T-cell (primary cell): ENCODE measurements at regions not wholly inside any gene's neighbourhood (a gene's known extent, or its start where the extent isn't known, plus 50 kb on each side); places are given as distances from the start of the nearest gene placed in this dataset.

ENCODE experiments used
- ATAC-seq, 4 experiments: fragments of 200-7000 bp in 3 of 4; fragments of 150-1000 bp in 1 of 4; cut with Tn5 transposase; replicated peaks in 1 of 4; 1 replicate in 3 of 4; 2 replicates in 1 of 4; pipeline ENCODE4 v1.10.0; 2021; ENCODE audit warnings: moderate library complexity in 3 of 4, mild to moderate bottlenecking in 2 of 4, moderate number of reproducible peaks in 1 of 4
- CTCF ChIA-PET, 2 donors: fragments of 300-600 bp; sonication (Branson Sonifier 250); formaldehyde crosslinking; loops; one replicate each; lab custom pipeline; 2022; ENCODE audit warnings: antibody characterized with exemption in 2 of 2; lab: Charles Lee
- POLR2A ChIA-PET, 2 donors: fragments of 300-600 bp; sonication (Branson Sonifier 250); formaldehyde crosslinking; loops; one replicate each; lab custom pipeline; 2022; ENCODE audit warnings: antibody characterized with exemption in 2 of 2; lab: Charles Lee
- DNase-seq, 35 experiments: peaks; one replicate each; pipeline versions ENCODE4 v3.0.0 to v3.0.0-alpha.2; 2013 to 2023
- H3K27ac ChIP-seq: one replicate; pipeline ENCODE4 v1.5.1; 2013; ENCODE audit warnings: low read length
- H3K27me3 ChIP-seq, 2 experiments: replicated peaks in 1 of 2; 1 replicate in 1 of 2; 2 replicates in 1 of 2; pipeline versions ENCODE4 v1.6.1 to v1.7.0; 2013; ENCODE audit warnings: low read length in 1 of 2, mixed read lengths in 1 of 2; ENCODE audit not compliant: control insufficient read depth in 2 of 2, insufficient read depth in 2 of 2; ENCODE audit errors: extremely low read depth in 1 of 2
- H3K36me3 ChIP-seq, 2 donors: 1 replicate in 1 of 2; 2 replicates in 1 of 2; pipeline versions ENCODE4 v1.6.1 to v1.7.0; 2013; ENCODE audit warnings: low read length in 1 of 2; ENCODE audit not compliant: control insufficient read depth in 2 of 2, insufficient read depth in 1 of 2; ENCODE audit errors: extremely low read depth in 1 of 2
- H3K4me1 ChIP-seq, 2 experiments: 1 replicate in 1 of 2; 2 replicates in 1 of 2; pipeline versions ENCODE4 v1.6.1 to v1.7.0; 2013; ENCODE audit warnings: low read length in 2 of 2, mixed read lengths in 1 of 2; ENCODE audit not compliant: insufficient read depth in 2 of 2, control insufficient read depth in 1 of 2; ENCODE audit errors: extremely low read depth in 1 of 2
- H3K4me3 ChIP-seq, 2 donors: 1 replicate in 1 of 2; 2 replicates in 1 of 2; pipeline versions ENCODE4 v1.5.1 to v1.7.0; 2013; ENCODE audit warnings: mild to moderate bottlenecking in 2 of 2, low read length in 1 of 2, moderate library complexity in 1 of 2; ENCODE audit not compliant: control insufficient read depth in 1 of 2; ENCODE audit errors: extremely low read depth in 1 of 2
- H3K9me3 ChIP-seq: 2 replicates; pipeline ENCODE4 v1.7.0; 2013
- H3K27ac Mint-ChIP-seq, 2 donors: one replicate each; pipeline ENCODE4 v1.8.0; 2020 to 2021; ENCODE audit warnings: mild to moderate bottlenecking in 2 of 2, mixed read lengths in 2 of 2
- H3K27me3 Mint-ChIP-seq, 2 donors: one replicate each; pipeline ENCODE4 v1.8.0; 2021 to 2022; ENCODE audit warnings: mixed read lengths in 2 of 2
- H3K36me3 Mint-ChIP-seq: one replicate; pipeline ENCODE4 v1.8.0; 2021; ENCODE audit warnings: mixed read lengths
- H3K4me1 Mint-ChIP-seq, 3 donors: one replicate each; pipeline ENCODE4 v1.8.0; 2020 to 2022; ENCODE audit warnings: mixed read lengths in 3 of 3, mild to moderate bottlenecking in 1 of 3
- H3K4me3 Mint-ChIP-seq, 3 donors: one replicate each; pipeline ENCODE4 v1.8.0; 2020 to 2022; ENCODE audit warnings: mild to moderate bottlenecking in 3 of 3, mixed read lengths in 3 of 3, moderate library complexity in 3 of 3
- H3K9me3 Mint-ChIP-seq, 3 donors: one replicate each; pipeline ENCODE4 v1.8.0; 2020 to 2022; ENCODE audit warnings: mixed read lengths in 3 of 3
- WGBS: methylation state at CpG from one replicate; pipeline ENCODE4 v1.1.5; 2013; ENCODE audit warnings: missing lambda C conversion rate; ENCODE audit not compliant: insufficient coverage; 5-methylcytosine and 5-hydroxymethylcytosine counted together

DNA sequence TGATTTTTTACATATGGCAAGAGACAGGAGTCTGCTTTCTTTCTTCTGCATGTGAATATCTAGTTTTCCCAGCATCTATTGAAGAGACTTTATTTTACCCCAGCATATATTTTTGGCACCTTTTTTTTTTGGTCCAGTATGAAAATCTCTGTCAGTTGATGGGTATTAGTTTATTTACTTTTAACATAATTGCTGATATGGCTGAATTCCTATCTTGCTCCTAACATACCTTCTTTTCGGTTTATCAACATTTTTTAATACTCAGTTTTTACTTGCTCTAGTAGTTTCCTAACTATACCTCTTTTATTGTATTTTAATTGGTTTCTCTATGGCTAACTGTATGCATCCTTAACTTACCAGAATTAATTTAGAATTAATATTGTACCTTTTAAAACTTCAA, 77.5 kb upstream of the PDE7B start:
- no peaks in the 10 kb centered on the region for H3K9me3 ChIP-seq
- H3K27ac ChIP-seq = no peak overlapping the region
- no peak for ATAC-seq
- H3K4me1 Mint-ChIP-seq = no peaks in the 10 kb centered on the region
- H3K4me1 ChIP-seq = no peaks in the 10 kb centered on the region
- no peaks in the 10 kb centered on the region for H3K27me3 ChIP-seq
- no peak overlapping the region for H3K27ac Mint-ChIP-seq
- CTCF ChIA-PET = no interaction called here
- H3K36me3 Mint-ChIP-seq = no peaks in the 10 kb centered on the region
- H3K4me3 ChIP-seq = no peak overlapping the region
- H3K27me3 Mint-ChIP-seq = peaks cover 0 to 3% of the 10 kb centered on the region in 2 donors
- POLR2A ChIA-PET = interaction anchor here in 1 of 2 donors (0.7 kb wide), 1 partner anchor 109 kb away, joined by 3 read pairs; no protein-coding TSS in a partner anchor
- no CpG with 5 or more reads among the region's 1 CpG for WGBS
- no peak overlapping the region for H3K4me3 Mint-ChIP-seq
- DNase-seq = no peak
- no peaks in the 10 kb centered on the region for H3K36me3 ChIP-seq
- no peaks in the 10 kb centered on the region for H3K9me3 Mint-ChIP-seq

DNA sequence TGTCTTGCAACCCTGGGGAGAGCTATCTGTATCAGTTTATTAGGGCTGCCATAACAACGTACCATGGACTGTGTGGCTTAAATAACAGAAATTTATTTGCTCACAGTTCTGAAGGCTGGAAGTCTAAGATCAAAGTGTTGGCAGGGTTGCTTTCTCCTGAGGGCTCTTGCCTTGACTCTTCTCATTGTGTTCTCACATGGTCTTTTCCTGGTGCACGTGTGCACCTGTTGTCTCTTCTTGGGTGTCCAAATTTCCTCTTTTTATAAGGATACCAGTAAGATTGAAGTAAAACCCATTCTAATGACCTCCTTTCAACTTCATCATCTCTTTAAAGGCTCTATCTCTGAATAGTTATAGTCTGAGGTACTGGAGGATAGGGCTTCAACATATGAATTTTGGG, 72.3 kb upstream of the PDE7B start:
- peaks cover 2% of the 10 kb centered on the region for H3K36me3 Mint-ChIP-seq
- no peak for DNase-seq
- no peak overlapping the region for H3K27ac Mint-ChIP-seq
- no peaks in the 10 kb centered on the region for H3K9me3 Mint-ChIP-seq
- no peak overlapping the region for H3K27ac ChIP-seq
- CTCF ChIA-PET = no interaction called here
- H3K9me3 ChIP-seq = no peaks in the 10 kb centered on the region
- H3K36me3 ChIP-seq = no peaks in the 10 kb centered on the region
- no CpG with 5 or more reads among the region's 2 CpGs for WGBS
- no peaks in the 10 kb centered on the region for H3K4me1 ChIP-seq
- no peaks in the 10 kb centered on the region for H3K4me1 Mint-ChIP-seq
- peaks cover 0 to 5% of the 10 kb centered on the region in 2 experiments for H3K27me3 ChIP-seq
- peaks cover 0 to 8% of the 10 kb centered on the region in 2 donors for H3K27me3 Mint-ChIP-seq
- ATAC-seq = no peak
- POLR2A ChIA-PET = no interaction called here
- H3K4me3 ChIP-seq = no peak overlapping the region
- H3K4me3 Mint-ChIP-seq = no peak overlapping the region

GRCh38 chr6:135780326-135780725, 71.2 kb upstream of the PDE7B start:
- no peak for ATAC-seq

DNA sequence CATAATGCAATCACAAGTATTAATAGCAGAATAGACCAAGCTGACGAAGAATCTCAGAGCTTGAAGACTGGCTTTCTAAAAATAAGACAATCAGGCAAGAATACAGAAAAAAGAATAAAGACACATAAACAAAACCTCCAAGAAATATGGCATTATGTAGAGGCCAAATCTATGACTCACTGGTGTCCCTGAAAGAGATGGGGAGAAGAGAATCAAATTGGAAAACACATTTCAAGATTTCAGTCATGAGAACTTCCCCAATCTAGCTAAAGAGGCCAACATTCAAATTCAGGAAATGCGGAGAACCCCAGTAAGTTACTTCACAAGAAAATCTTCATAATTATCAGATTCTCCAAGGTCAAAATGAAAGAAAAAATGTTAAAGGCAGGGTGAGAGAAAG, 69.0 kb upstream of the PDE7B start:
- Mint-ChIP-seq H3K4me1 (no peaks in the 10 kb centered on the region), H3K27ac (no peak overlapping the region), H3K4me3 (no peak overlapping the region), H3K36me3 (peaks cover 2% of the 10 kb centered on the region), H3K27me3 (peaks cover 0 to 7% of the 10 kb centered on the region in 2 donors), H3K9me3 (no peaks in the 10 kb centered on the region)
- Histone ChIP-seq H3K36me3 (no peaks in the 10 kb centered on the region), H3K4me3 (no peak overlapping the region), H3K27me3 (peaks cover 0 to 5% of the 10 kb centered on the region in 2 experiments), H3K4me1 (no peaks in the 10 kb centered on the region), H3K27ac (no peak overlapping the region), H3K9me3 (no peaks in the 10 kb centered on the region)
- ATAC-seq (no peak), DNase-seq (no peak)
- POLR2A ChIA-PET = no interaction called here
- no CpG with 5 or more reads among the region's 2 CpGs for WGBS
- CTCF ChIA-PET = no interaction called here

More at GRCh38 chr6:135780326-135780725, 71.2 kb upstream of the PDE7B start:
- ChIA-PET CTCF (no interaction called here), POLR2A (no interaction called here)
- H3K9me3 ChIP-seq = no peaks in the 10 kb centered on the region
- H3K4me1 Mint-ChIP-seq = no peaks in the 10 kb centered on the region
- 50% methylated on average over 1 of the region's 1 CpG for WGBS
- H3K9me3 Mint-ChIP-seq = no peaks in the 10 kb centered on the region
- H3K27me3 ChIP-seq = peaks cover 0 to 5% of the 10 kb centered on the region in 2 experiments
- no peak overlapping the region for H3K27ac Mint-ChIP-seq
- no peaks in the 10 kb centered on the region for H3K36me3 ChIP-seq
- no peak overlapping the region for H3K4me3 ChIP-seq
- peaks cover 2% of the 10 kb centered on the region for H3K36me3 Mint-ChIP-seq
- DNase-seq = no peak
- peaks cover 0 to 7% of the 10 kb centered on the region in 2 donors for H3K27me3 Mint-ChIP-seq
- H3K4me3 Mint-ChIP-seq = no peak overlapping the region
- H3K27ac ChIP-seq = no peak overlapping the region
- H3K4me1 ChIP-seq = no peaks in the 10 kb centered on the region

GRCh38 chr6:135784507-135784906, 67.0 kb upstream of the PDE7B start:
- no peak overlapping the region for H3K27ac Mint-ChIP-seq
- no peaks in the 10 kb centered on the region for H3K4me1 ChIP-seq
- DNase-seq (no peak), ATAC-seq (no peak)
- POLR2A ChIA-PET = no interaction called here
- H3K4me1 Mint-ChIP-seq = no peaks in the 10 kb centered on the region
- H3K27ac ChIP-seq = no peak overlapping the region
- CTCF ChIA-PET = no interaction called here
- H3K27me3 ChIP-seq = peaks cover 0 to 5% of the 10 kb centered on the region in 2 experiments
- no peak overlapping the region for H3K4me3 ChIP-seq
- peaks cover 0 to 3% of the 10 kb centered on the region in 2 donors for H3K27me3 Mint-ChIP-seq
- no CpG with 5 or more reads among the region's 2 CpGs for WGBS
- no peak overlapping the region for H3K4me3 Mint-ChIP-seq
- no peaks in the 10 kb centered on the region for H3K9me3 Mint-ChIP-seq
- peaks cover 2% of the 10 kb centered on the region for H3K36me3 Mint-ChIP-seq
- no peaks in the 10 kb centered on the region for H3K36me3 ChIP-seq
- H3K9me3 ChIP-seq = no peaks in the 10 kb centered on the region

- Mint-ChIP-seq H3K27ac (no peak overlapping the region), H3K27me3 (no peaks in the 10 kb centered on the region), H3K36me3 (no peaks in the 10 kb centered on the region), H3K4me3 (no peak overlapping the region), H3K4me1 (peaks cover 0 to 2% (median 0%) of the 10 kb centered on the region in 3 donors), H3K9me3 (no peaks in the 10 kb centered on the region)
- DNase-seq (no peak), ATAC-seq (no peak)
- Histone ChIP-seq H3K36me3 (no peaks in the 10 kb centered on the region), H3K9me3 (no peaks in the 10 kb centered on the region), H3K4me1 (no peaks in the 10 kb centered on the region), H3K27me3 (no peaks in the 10 kb centered on the region), H3K27ac (no peak overlapping the region), H3K4me3 (no peak overlapping the region)
- CTCF ChIA-PET = no interaction called here
- 60% methylated on average over 1 of the region's 6 CpGs for WGBS
- POLR2A ChIA-PET = no interaction called here
Observed at GRCh38 chr6:135789375-135790050, 62.0 kb upstream of the PDE7B start.
